Ishikawa (cell line): ENCODE measurements at regions not wholly inside any gene's neighbourhood (a gene's known extent, or its start where the extent isn't known, plus 50 kb on each side); places are given as distances from the start of the nearest gene placed in this dataset.

Source experiments
- CEBPB ChIP-seq: IDR thresholded peaks from 2 replicates; pipeline ENCODE4 v1.6.1; 2012
- EP300 ChIP-seq: IDR thresholded peaks from 2 replicates; pipeline ENCODE4 v1.6.1; 2012; ENCODE audit warnings: borderline replicate concordance
- FOXM1 ChIP-seq: IDR thresholded peaks from 2 replicates; pipeline ENCODE4 v1.6.1; 2012; ENCODE audit warnings: low read depth, borderline replicate concordance
- MAX ChIP-seq: IDR thresholded peaks from 2 replicates; pipeline ENCODE4 v1.6.1; 2012
- REST ChIP-seq: IDR thresholded peaks from 2 replicates; pipeline ENCODE4 v1.6.1; 2012; ENCODE audit warnings: low read depth, mild to moderate bottlenecking
- TAF1 ChIP-seq: IDR thresholded peaks from 2 replicates; pipeline ENCODE4 v1.6.1; 2012; ENCODE audit warnings: low read depth, mild to moderate bottlenecking
- TCF12 ChIP-seq: IDR thresholded peaks from 2 replicates; pipeline ENCODE4 v1.6.1; 2012; ENCODE audit warnings: low read depth
- ZBTB7A ChIP-seq: IDR thresholded peaks from 2 replicates; pipeline ENCODE4 v1.6.1; 2012; ENCODE audit warnings: low read depth
- TF ChIP-seq, protein P1 (sequence below): IDR thresholded peaks from 2 replicates; pipeline ENCODE4 v1.6.1; 2012

DNA sequence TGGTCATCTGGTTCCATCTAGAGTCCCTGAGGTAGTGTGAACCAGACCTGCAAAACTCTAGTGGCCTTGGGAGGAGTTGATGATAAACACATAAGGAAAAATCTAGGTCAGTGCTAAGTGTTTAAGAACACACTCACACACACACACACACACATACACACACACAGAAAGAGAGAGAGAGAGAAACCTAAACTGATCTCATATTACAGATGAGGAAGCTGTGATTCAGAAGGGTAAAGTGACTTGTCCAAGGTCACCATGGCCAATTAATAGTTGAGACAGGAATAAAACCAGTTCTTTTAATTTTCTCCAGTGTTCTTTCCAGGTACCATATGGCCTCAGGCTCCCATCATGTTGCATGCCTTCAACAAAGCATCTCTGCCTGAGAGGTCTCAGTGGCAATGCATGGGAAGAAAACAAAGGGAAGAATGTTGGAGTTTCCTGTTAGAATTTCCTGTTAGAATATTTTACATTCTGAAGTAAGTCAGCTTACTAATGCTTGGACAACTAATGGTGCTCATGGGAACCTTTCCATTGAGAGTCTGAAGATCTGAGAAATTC is 77.3 kb upstream of the TSPAN2 start:
- TF ChIP-seq MAX = no peak
- no peak for TF ChIP-seq REST
- TF ChIP-seq ZBTB7A = no peak
- TF ChIP-seq FOXM1 = no peak
- TF ChIP-seq EP300 = no peak
- TF ChIP-seq, protein P1, sequence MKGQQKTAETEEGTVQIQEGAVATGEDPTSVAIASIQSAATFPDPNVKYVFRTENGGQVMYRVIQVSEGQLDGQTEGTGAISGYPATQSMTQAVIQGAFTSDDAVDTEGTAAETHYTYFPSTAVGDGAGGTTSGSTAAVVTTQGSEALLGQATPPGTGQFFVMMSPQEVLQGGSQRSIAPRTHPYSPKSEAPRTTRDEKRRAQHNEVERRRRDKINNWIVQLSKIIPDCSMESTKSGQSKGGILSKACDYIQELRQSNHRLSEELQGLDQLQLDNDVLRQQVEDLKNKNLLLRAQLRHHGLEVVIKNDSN = no peak
- TF ChIP-seq TCF12 = no peak
- no peak for TF ChIP-seq TAF1
- TF ChIP-seq CEBPB = no peak
